Left ventricle myocardium inferior (tissue), 1 donor: ENCODE measurements at regions not wholly inside any gene's neighbourhood (a gene's known extent, or its start where the extent isn't known, plus 50 kb on each side); places are given as distances from the start of the nearest gene placed in this dataset.

Source experiments
- DNase-seq: peaks from one replicate; pipeline ENCODE4 v3.0.0-alpha.2; 2020
- H3K27ac ChIP-seq: fragments of 200-600 bp; replicated peaks from 2 replicates; pipeline ENCODE4 v1.8.0; 2021
- H3K27me3 ChIP-seq: fragments of 200-600 bp; 2 replicates; pipeline ENCODE4 v1.8.0; 2021; ENCODE audit warnings: low read depth
- H3K36me3 ChIP-seq: fragments of 200-600 bp; 2 replicates; pipeline ENCODE4 v1.8.0; 2021
- H3K4me1 ChIP-seq: fragments of 200-600 bp; 2 replicates; pipeline ENCODE4 v1.8.0; 2021
- H3K4me3 ChIP-seq: fragments of 200-600 bp; 2 replicates; pipeline ENCODE4 v1.8.0; 2021; ENCODE audit warnings: mild to moderate bottlenecking, moderate library complexity
- H3K9me3 ChIP-seq: fragments of 200-600 bp; replicated peaks from 2 replicates; pipeline ENCODE4 v1.8.0; 2021
- CTCF ChIP-seq: fragments of 200-600 bp; IDR thresholded peaks from 2 replicates; pipeline ENCODE4 v1.8.0; 2021; ENCODE audit warnings: antibody characterized with exemption, mild to moderate bottlenecking, borderline replicate concordance
- intact Hi-C: fragments of 100-400 bp; cut with micrococcal nuclease; formaldehyde crosslinking; loops from one replicate; pipeline ENCODE4 v1.11.0; 2022
- donor health status: DM: no; HTN: yes; CAD: no; lungs with severe emphysema.

GRCh38 chr12:43094886-43095575 is 457.0 kb downstream of the ADAMTS20 start:
- H3K27me3 ChIP-seq, result no peaks in the 10 kb centered on the region
- TF ChIP-seq CTCF, result no peak
- H3K4me3 ChIP-seq, result no peak overlapping the region
- H3K9me3 ChIP-seq, result peaks cover under 1% of the 10 kb centered on the region
- no peak overlapping the region for H3K27ac ChIP-seq
- no peaks in the 10 kb centered on the region for H3K36me3 ChIP-seq
- DNase-seq, result no peak
- intact Hi-C loops, result no loop called here
- H3K4me1 ChIP-seq, result no peaks in the 10 kb centered on the region

- Histone ChIP-seq H3K27ac (no peak overlapping the region), H3K27me3 (no peaks in the 10 kb centered on the region), H3K9me3 (peaks cover 23% of the 10 kb centered on the region), H3K36me3 (no peaks in the 10 kb centered on the region), H3K4me1 (no peaks in the 10 kb centered on the region), H3K4me3 (no peak overlapping the region)
- no peak for TF ChIP-seq CTCF
- intact Hi-C loops, result no loop called here
- no peak for DNase-seq
These were observed 461.0 kb downstream of the ADAMTS20 start for GRCh38 chr12:43090981-43091380.

- no peak for TF ChIP-seq CTCF
- intact Hi-C loops, result no loop called here
These were observed 464.6 kb downstream of the ADAMTS20 start for GRCh38 chr12:43087195-43088091.

GRCh38 chr12:43079476-43079875 is 472.5 kb downstream of the ADAMTS20 start:
- intact Hi-C loops, result no loop called here
- no peak for TF ChIP-seq CTCF

More at GRCh38 chr12:43087195-43088091, 464.6 kb downstream of the ADAMTS20 start:
- H3K4me3 ChIP-seq, result no peak overlapping the region
- H3K4me1 ChIP-seq, result no peaks in the 10 kb centered on the region
- no peaks in the 10 kb centered on the region for H3K27me3 ChIP-seq
- DNase-seq, result no peak
- H3K36me3 ChIP-seq, result no peaks in the 10 kb centered on the region
- peaks cover 42% of the 10 kb centered on the region for H3K9me3 ChIP-seq
- no peak overlapping the region for H3K27ac ChIP-seq

GRCh38 chr12:43078976-43079375 is 473.0 kb downstream of the ADAMTS20 start:
- Histone ChIP-seq H3K27ac (no peak overlapping the region), H3K36me3 (no peaks in the 10 kb centered on the region), H3K4me1 (no peaks in the 10 kb centered on the region), H3K27me3 (no peaks in the 10 kb centered on the region), H3K9me3 (peaks cover 4% of the 10 kb centered on the region), H3K4me3 (no peak overlapping the region)
- no peak for TF ChIP-seq CTCF
- intact Hi-C loops, result no loop called here
- DNase-seq, result no peak

More at GRCh38 chr12:43079476-43079875, 472.5 kb downstream of the ADAMTS20 start:
- Histone ChIP-seq H3K27ac (no peak overlapping the region), H3K4me1 (no peaks in the 10 kb centered on the region), H3K36me3 (no peaks in the 10 kb centered on the region), H3K9me3 (peaks cover 6% of the 10 kb centered on the region), H3K27me3 (no peaks in the 10 kb centered on the region), H3K4me3 (no peak overlapping the region)
- DNase-seq, result no peak
